ENCODE measurements at regions not wholly inside any gene's neighbourhood (a gene's known extent, or its start where the extent isn't known, plus 50 kb on each side); places are given as distances from the start of the nearest gene placed in this dataset.

- no peak for TF ChIP-seq CTCF (IDR thresholded peaks at IDR 0.05; ENCODE audit: low read depth, low read length)
Measured at GRCh38 chr20:12790859-12791258, 217.9 kb upstream of the SPTLC3 start.

GRCh38 chr20:12798286-12798685, 210.5 kb upstream of the SPTLC3 start:
- no peak overlapping the region for H3K4me3 ChIP-seq (ENCODE audit: low read depth, low read length)
- TF ChIP-seq CTCF (IDR thresholded peaks at IDR 0.05; ENCODE audit: low read depth, low read length), result no peak

More at GRCh38 chr20:12790859-12791258, 217.9 kb upstream of the SPTLC3 start:
- no peak overlapping the region for H3K4me3 ChIP-seq (ENCODE audit: low read depth, low read length)

- no peak overlapping the region for H3K4me3 ChIP-seq (ENCODE audit: low read depth, low read length)
Measured at GRCh38 chr20:12808006-12808567, 200.7 kb upstream of the SPTLC3 start.

GRCh38 chr20:12815231-12815768, 193.5 kb upstream of the SPTLC3 start:
- no peak overlapping the region for H3K4me3 ChIP-seq (ENCODE audit: low read depth, low read length)
- TF ChIP-seq CTCF (IDR thresholded peaks at IDR 0.05; ENCODE audit: low read depth, low read length), result no peak

More at GRCh38 chr20:12808006-12808567, 200.7 kb upstream of the SPTLC3 start:
- TF ChIP-seq CTCF (IDR thresholded peaks at IDR 0.05; ENCODE audit: low read depth, low read length), result no peak

- H3K4me3 ChIP-seq (ENCODE audit: low read depth, low read length), result no peak overlapping the region
- TF ChIP-seq CTCF (IDR thresholded peaks at IDR 0.05; ENCODE audit: low read depth, low read length), result no peak
Measured at GRCh38 chr20:12815778-12816408, 192.9 kb upstream of the SPTLC3 start.

- TF ChIP-seq CTCF (IDR thresholded peaks at IDR 0.05; ENCODE audit: low read depth, low read length), result no peak
- no peak overlapping the region for H3K4me3 ChIP-seq (ENCODE audit: low read depth, low read length)
Measured at GRCh38 chr20:12821249-12821648, 187.5 kb upstream of the SPTLC3 start.

GRCh38 chr20:12823734-12824133, 185.0 kb upstream of the SPTLC3 start:
- no peak for TF ChIP-seq CTCF (IDR thresholded peaks at IDR 0.05; ENCODE audit: low read depth, low read length)
- no peak overlapping the region for H3K4me3 ChIP-seq (ENCODE audit: low read depth, low read length)
